Endothelial cell of umbilical vein (primary cell): ENCODE measurements at regions not wholly inside any gene's neighbourhood (a gene's known extent, or its start where the extent isn't known, plus 50 kb on each side); places are given as distances from the start of the nearest gene placed in this dataset.

Experiments
- BruUV-seq: library from RNA; stranded (reverse); fragments of 400-500 nt; replicated peaks from 2 replicates; lab custom pipeline; 2021; lab: Mats Ljungman, UMichigan
- CTCF ChIA-PET: fragments of 300-600, 350-600 bp; sonication (Branson Sonifier 250); formaldehyde crosslinking; loops from one replicate; lab custom pipeline; 2021; ENCODE audit warnings: antibody characterized with exemption, inconsistent platforms; lab: Charles Lee
- POLR2A ChIA-PET: fragments of 300-600, 350-600 bp; sonication (Branson Sonifier 250); formaldehyde crosslinking; loops from one replicate; lab custom pipeline; 2021; ENCODE audit warnings: antibody characterized with exemption, inconsistent platforms; lab: Charles Lee
- DNase-seq: peaks from one replicate; pipeline ENCODE4 v3.0.0-alpha.2; 2011; ENCODE audit warnings: low read depth, low spot score
- FAIRE-seq: peaks from 2 replicates; lab custom pipeline; 2011; peaks lifted over from hg19 to GRCh38; lab: Jason Lieb, UNC
- H2AFZ ChIP-seq: 2 replicates; pipeline ENCODE4 v1.6.0; 2012; ENCODE audit warnings: low read depth, low read length, control low read depth, inconsistent platforms
- H3K27ac ChIP-seq: 2 replicates; pipeline ENCODE4 v1.5.1; 2011; ENCODE audit warnings: low read depth, mild to moderate bottlenecking, control low read depth, low read length, moderate library complexity; ENCODE audit not compliant: insufficient read depth
- H3K27me3 ChIP-seq, 2 experiments: 2 replicates each; pipeline versions ENCODE4 v1.6.0 to v1.6.1; 2011; ENCODE audit warnings: low read length in 2 of 2, mixed read lengths in 1 of 2; ENCODE audit not compliant: control insufficient read depth in 2 of 2, insufficient read depth in 2 of 2
- H3K36me3 ChIP-seq, 2 experiments: 2 replicates in 1 of 2; 3 replicates in 1 of 2; pipeline ENCODE4 v1.5.1; 2011; ENCODE audit warnings: low read length in 2 of 2, mild to moderate bottlenecking in 1 of 2, moderate library complexity in 1 of 2; ENCODE audit not compliant: control insufficient read depth in 2 of 2, insufficient read depth in 2 of 2; ENCODE audit errors: extremely low read depth in 1 of 2
- H3K4me1 ChIP-seq: 3 replicates; pipeline ENCODE4 v1.5.1; 2011; ENCODE audit warnings: mild to moderate bottlenecking, low read length; ENCODE audit not compliant: control insufficient read depth, insufficient read depth; ENCODE audit errors: extremely low read depth
- H3K4me2 ChIP-seq: 2 replicates; pipeline ENCODE4 v1.6.1; 2011; ENCODE audit warnings: low read length, control low read depth, mixed read lengths; ENCODE audit not compliant: insufficient read depth
- H3K4me3 ChIP-seq, 3 experiments: fragments of 200-600 bp in 1 of 3; sonication (generic), shearing (Covaris generic) in 1 of 3; replicated peaks in 1 of 3; 2 replicates each; pipeline ENCODE4 v1.5.1; 2011 to 2016; ENCODE audit warnings: control low read depth in 3 of 3, low read length in 3 of 3, mild to moderate bottlenecking in 2 of 3, inconsistent platforms in 1 of 3, low read depth in 1 of 3, moderate library complexity in 1 of 3; ENCODE audit not compliant: insufficient read depth in 1 of 3
- H3K79me2 ChIP-seq: 2 replicates; pipeline ENCODE4 v1.6.0; 2012; ENCODE audit warnings: low read length, inconsistent platforms; ENCODE audit not compliant: control insufficient read depth, insufficient read depth
- H3K9ac ChIP-seq: replicated peaks from 2 replicates; pipeline ENCODE3; 2011; ENCODE audit warnings: low read length, control low read depth; ENCODE audit not compliant: insufficient read depth; ENCODE audit errors: extremely low read depth
- H3K9me1 ChIP-seq: replicated peaks from 3 replicates; pipeline ENCODE4 v1.6.0; 2011; ENCODE audit warnings: mild to moderate bottlenecking, low read length; ENCODE audit not compliant: control insufficient read depth, insufficient read depth; ENCODE audit errors: extremely low read depth
- H3K9me3 ChIP-seq: replicated peaks from 2 replicates; pipeline ENCODE4 v1.5.1; 2012; ENCODE audit warnings: low read length, inconsistent platforms; ENCODE audit not compliant: control insufficient read depth, insufficient read depth
- H4K20me1 ChIP-seq: replicated peaks from 2 replicates; pipeline ENCODE3; 2011; ENCODE audit warnings: mild to moderate bottlenecking, low read length; ENCODE audit not compliant: control insufficient read depth, insufficient read depth; ENCODE audit errors: extremely low read depth
- EZH2 ChIP-seq: IDR thresholded peaks from 2 replicates; pipeline ENCODE4 v1.6.1; 2012; ENCODE audit warnings: borderline replicate concordance, low read depth, mild to moderate bottlenecking, moderate library complexity, low read length, inconsistent platforms; ENCODE audit not compliant: severe bottlenecking
- FOS ChIP-seq: IDR thresholded peaks from 2 replicates; pipeline ENCODE4 v1.6.1; 2011; ENCODE audit warnings: mild to moderate bottlenecking, low read length, moderate library complexity, borderline replicate concordance; ENCODE audit not compliant: insufficient read depth
- JUN ChIP-seq: IDR thresholded peaks from 2 replicates; pipeline ENCODE4 v1.6.1; 2011; ENCODE audit warnings: borderline replicate concordance, low read depth; ENCODE audit not compliant: insufficient read length, insufficient read depth
- MYC ChIP-seq: IDR thresholded peaks from one replicate; pipeline ENCODE4 v1.6.1; 2011; ENCODE audit warnings: mild to moderate bottlenecking, low read depth, low read length
- POLR2A ChIP-seq: IDR thresholded peaks from 2 replicates; pipeline ENCODE4 v1.6.1; 2012; ENCODE audit warnings: low read depth, mild to moderate bottlenecking, control low read depth, low read length
- POLR2AphosphoS5 ChIP-seq: IDR thresholded peaks from 2 replicates; pipeline ENCODE4 v1.6.1; 2012; ENCODE audit warnings: low read depth, mild to moderate bottlenecking, control low read depth, low read length, moderate library complexity; ENCODE audit not compliant: insufficient read depth
- dilution Hi-C: fragments of 300-500 bp; cut with MboI; formaldehyde crosslinking; loops from one replicate; pipeline ENCODE4 v1.15.0; 2019; ENCODE audit warnings: low sequenced_read_pairs; ENCODE audit not compliant: extremely low pct_ligation_motif_present
- intact Hi-C: fragments of 100-400 bp; cut with micrococcal nuclease; formaldehyde crosslinking; loops from one replicate; pipeline ENCODE4 v1.10.0; 2022
- TF ChIP-seq, protein P1 (sequence below), 2 donors: IDR thresholded peaks; 1 replicate in 1 of 2; 2 replicates in 1 of 2; pipeline ENCODE4 v1.5.1; 2011; ENCODE audit warnings: low read length in 2 of 2, mild to moderate bottlenecking in 2 of 2, moderate library complexity in 2 of 2, control low read depth in 1 of 2, inconsistent platforms in 1 of 2, low read depth in 1 of 2; ENCODE audit not compliant: insufficient read depth in 1 of 2; ENCODE audit errors: extremely low read depth in 1 of 2
- TF ChIP-seq, protein P2 (sequence below): IDR thresholded peaks from 2 replicates; pipeline ENCODE4 v1.6.1; 2011; ENCODE audit not compliant: insufficient read depth, insufficient read length

DNA sequence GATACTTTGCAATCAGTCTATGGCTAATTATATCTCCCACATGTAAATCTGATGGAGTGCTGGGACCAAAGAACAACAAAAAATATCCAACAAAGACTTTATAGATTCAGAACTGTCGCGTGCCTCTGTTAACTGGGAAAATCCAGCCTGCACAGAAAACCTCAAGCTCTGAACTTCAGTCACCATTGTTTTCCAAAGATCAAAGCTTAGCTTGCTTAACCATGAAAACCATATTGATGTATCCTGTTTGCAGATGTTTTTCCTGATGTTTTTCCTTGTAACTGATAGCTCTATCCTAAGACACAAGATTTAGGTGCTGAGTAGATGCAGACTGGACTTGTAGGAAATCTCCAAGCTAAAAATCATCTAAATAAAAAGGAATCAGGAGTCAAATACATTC lies 163.7 kb downstream of the GXYLT1 start:
- Histone ChIP-seq H3K36me3 (no peaks in the 10 kb centered on the region), H2AFZ (no peak overlapping the region), H4K20me1 (no peaks in the 10 kb centered on the region), H3K9ac (no peak overlapping the region), H3K27me3 (no peaks in the 10 kb centered on the region), H3K4me3 (no peak overlapping the region), H3K9me1 (no peaks in the 10 kb centered on the region), H3K4me2 (no peak overlapping the region), H3K4me1 (no peaks in the 10 kb centered on the region), H3K9me3 (no peaks in the 10 kb centered on the region), H3K79me2 (no peaks in the 10 kb centered on the region), H3K27ac (no peak overlapping the region)
- intact Hi-C loops = no loop called here
- dilution Hi-C loops = no loop called here
- CTCF ChIA-PET = interaction anchor here (0.6 to 1.3 kb wide), 3 partner anchors 12 to 651 kb away, joined by 3 to 4 read pairs (median 3); no protein-coding TSS in a partner anchor
- TF ChIP-seq FOS = no peak
- TF ChIP-seq POLR2AphosphoS5 = no peak
- TF ChIP-seq, protein P1, sequence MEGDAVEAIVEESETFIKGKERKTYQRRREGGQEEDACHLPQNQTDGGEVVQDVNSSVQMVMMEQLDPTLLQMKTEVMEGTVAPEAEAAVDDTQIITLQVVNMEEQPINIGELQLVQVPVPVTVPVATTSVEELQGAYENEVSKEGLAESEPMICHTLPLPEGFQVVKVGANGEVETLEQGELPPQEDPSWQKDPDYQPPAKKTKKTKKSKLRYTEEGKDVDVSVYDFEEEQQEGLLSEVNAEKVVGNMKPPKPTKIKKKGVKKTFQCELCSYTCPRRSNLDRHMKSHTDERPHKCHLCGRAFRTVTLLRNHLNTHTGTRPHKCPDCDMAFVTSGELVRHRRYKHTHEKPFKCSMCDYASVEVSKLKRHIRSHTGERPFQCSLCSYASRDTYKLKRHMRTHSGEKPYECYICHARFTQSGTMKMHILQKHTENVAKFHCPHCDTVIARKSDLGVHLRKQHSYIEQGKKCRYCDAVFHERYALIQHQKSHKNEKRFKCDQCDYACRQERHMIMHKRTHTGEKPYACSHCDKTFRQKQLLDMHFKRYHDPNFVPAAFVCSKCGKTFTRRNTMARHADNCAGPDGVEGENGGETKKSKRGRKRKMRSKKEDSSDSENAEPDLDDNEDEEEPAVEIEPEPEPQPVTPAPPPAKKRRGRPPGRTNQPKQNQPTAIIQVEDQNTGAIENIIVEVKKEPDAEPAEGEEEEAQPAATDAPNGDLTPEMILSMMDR (IDR thresholded peaks at IDR 0.05; ENCODE audit: extremely low read depth in 1 of 2, insufficient read depth in 1 of 2, low read depth in 1 of 2, low read length in 2 of 2) = no peak
- no peak for TF ChIP-seq POLR2A
- TF ChIP-seq MYC = no peak
- TF ChIP-seq JUN = no peak
- no peak for TF ChIP-seq EZH2
- TF ChIP-seq, protein P2, sequence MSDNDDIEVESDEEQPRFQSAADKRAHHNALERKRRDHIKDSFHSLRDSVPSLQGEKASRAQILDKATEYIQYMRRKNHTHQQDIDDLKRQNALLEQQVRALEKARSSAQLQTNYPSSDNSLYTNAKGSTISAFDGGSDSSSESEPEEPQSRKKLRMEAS = no peak
- BruUV-seq = no TSS peak
- FAIRE-seq = no peak
- no peak for DNase-seq
- POLR2A ChIA-PET = no interaction called here
